ENCODE measurements at regions not wholly inside any gene's neighbourhood (a gene's known extent, or its start where the extent isn't known, plus 50 kb on each side); places are given as distances from the start of the nearest gene placed in this dataset.

DNA sequence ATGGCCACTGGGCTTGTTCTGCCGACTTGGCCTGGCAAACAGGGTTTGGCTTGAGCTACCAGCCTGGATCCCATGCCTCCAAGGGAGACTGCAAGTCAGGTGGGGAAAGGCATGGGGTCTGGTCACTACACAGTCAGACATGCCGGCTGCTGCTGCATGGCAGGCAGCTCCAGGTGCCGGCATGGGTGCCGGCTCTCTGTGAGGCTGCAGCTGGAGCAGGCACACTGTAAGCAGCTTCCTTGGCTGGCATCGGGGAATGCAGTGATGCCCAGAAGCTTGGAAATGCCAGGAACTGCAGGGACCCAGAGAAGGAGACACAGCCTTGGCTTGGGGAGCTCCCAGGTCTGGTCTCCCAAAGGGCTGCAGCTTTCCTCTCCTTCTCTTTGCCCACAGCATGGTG lies 305.5 kb upstream of the NRG3 start:
- TF ChIP-seq, protein P1, sequence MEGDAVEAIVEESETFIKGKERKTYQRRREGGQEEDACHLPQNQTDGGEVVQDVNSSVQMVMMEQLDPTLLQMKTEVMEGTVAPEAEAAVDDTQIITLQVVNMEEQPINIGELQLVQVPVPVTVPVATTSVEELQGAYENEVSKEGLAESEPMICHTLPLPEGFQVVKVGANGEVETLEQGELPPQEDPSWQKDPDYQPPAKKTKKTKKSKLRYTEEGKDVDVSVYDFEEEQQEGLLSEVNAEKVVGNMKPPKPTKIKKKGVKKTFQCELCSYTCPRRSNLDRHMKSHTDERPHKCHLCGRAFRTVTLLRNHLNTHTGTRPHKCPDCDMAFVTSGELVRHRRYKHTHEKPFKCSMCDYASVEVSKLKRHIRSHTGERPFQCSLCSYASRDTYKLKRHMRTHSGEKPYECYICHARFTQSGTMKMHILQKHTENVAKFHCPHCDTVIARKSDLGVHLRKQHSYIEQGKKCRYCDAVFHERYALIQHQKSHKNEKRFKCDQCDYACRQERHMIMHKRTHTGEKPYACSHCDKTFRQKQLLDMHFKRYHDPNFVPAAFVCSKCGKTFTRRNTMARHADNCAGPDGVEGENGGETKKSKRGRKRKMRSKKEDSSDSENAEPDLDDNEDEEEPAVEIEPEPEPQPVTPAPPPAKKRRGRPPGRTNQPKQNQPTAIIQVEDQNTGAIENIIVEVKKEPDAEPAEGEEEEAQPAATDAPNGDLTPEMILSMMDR (IDR thresholded peaks at IDR 0.05), result no peak
- TF ChIP-seq POLR2A (IDR thresholded peaks at IDR 0.05), result no peak
- DNase-seq (ENCODE audit: low spot score in 2 of 2), result peak in 1 of 2 donors; percentile 70
- no peak overlapping the region for H3K4me3 ChIP-seq (ENCODE audit: low read depth, poor library complexity, severe bottlenecking)
- intact Hi-C loops (cut with DNase I; ENCODE audit: low total_unique reads), result no loop called here
- 68 to 84% methylated on average over 5 of the region's 5 CpGs for WGBS, 2 donors

DNA sequence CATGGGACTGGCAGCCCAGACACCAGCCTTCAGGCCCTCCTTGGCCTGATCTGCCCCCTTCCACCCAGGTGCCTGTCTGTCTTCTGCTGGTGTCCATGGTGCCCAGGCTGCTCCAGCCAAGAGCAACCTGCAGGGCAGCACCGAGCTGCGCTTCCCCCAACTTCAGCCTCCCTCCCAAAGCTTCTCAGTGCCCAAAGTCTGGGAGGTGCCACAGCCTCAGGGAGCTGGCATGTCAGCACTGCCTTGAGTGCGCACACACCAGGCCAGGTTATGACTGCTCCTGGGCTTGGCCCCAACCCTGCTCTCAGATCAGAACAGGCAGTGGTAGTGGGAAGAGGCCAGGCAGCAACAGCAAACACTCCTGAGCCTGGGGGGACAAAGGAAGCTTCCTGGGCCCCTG lies 304.6 kb upstream of the NRG3 start:
- no peak for TF ChIP-seq POLR2A (IDR thresholded peaks at IDR 0.05)
- TF ChIP-seq, protein P1 (IDR thresholded peaks at IDR 0.05), result no peak
- intact Hi-C loops (cut with DNase I; ENCODE audit: low total_unique reads), result no loop called here
- DNase-seq (ENCODE audit: low spot score in 2 of 2), result peak in 1 of 2 donors; percentile 69
- 56 to 67% methylated on average over 2 to 3 of the region's 3 CpGs for WGBS, 2 donors
- no peak overlapping the region for H3K4me3 ChIP-seq (ENCODE audit: low read depth, poor library complexity, severe bottlenecking)

DNA sequence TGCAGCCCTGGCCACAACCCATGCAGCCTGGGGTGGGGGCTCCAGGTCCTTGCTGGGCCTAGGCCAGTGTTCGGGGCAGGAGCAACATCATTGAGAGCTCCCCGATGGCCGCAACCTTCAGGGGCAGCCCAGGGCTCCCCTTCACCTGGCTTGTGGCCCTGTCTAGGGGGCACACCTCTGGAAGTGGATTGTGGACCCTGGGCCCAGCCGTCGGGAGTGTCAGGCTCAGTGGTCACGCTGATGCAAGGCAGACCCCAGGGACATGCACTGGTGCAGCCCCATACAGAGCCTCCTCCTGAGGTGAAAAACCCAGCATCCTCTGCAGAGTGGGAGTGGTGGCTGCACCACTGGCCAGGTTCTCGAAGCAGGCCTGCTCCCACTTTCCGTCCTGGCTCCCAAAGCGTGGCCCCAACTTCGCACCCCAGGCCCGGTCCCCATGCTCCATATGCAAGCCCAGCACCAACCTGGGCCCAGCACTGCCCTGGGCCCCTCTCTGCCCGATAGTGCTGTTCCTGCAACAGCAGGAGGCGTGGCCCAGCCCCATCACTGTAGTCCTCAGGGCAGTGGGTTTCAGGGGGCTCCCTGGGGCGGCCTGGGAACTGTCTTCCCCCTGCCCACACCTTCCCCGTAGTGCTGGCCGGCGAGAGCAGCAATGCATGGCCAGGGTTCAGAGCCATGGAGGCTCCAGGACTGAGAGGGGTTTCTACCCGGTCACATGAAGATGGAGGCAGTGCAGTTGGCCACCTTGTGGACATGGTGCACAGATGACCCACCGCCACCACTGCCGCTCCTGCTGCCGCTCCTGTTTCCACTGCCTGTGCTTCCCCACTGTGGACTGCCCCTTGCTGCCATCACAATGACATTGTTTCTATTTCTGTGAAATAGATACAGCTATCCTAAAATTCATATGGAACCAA lies 303.9 kb upstream of the NRG3 start:
- intact Hi-C loops (cut with DNase I; ENCODE audit: low total_unique reads), result no loop called here
- peak in 1 of 2 donors; percentile 75 for DNase-seq (ENCODE audit: low spot score in 2 of 2)
- WGBS, 2 donors, result 89 to 94% methylated on average over 15 to 19 of the region's 21 CpGs

DNA sequence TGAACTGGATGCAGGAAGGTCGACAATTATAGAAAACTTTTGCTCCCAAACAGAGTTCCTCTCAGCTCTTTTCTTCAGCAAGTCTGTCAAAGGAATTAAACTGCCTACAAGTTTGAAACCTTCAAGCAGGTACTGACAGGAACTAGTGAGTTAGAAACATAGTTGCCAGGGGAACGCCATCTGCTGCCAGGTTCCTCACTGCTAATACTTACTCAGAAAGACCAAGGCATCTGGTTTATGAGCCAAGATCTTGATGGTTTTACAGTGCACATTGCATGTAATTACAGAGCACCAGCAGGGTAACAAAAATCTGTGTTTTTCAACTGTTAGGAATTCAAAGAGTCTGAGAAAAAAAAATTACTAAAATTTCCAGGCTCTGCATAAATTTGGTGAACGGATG lies 300.0 kb upstream of the NRG3 start:
- peak in 1 of 2 donors; percentile 62 for DNase-seq (ENCODE audit: low spot score in 2 of 2)
- no peak overlapping the region for H3K4me3 ChIP-seq (ENCODE audit: low read depth, poor library complexity, severe bottlenecking)
- 52 to 54% methylated on average over 3 of the region's 3 CpGs for WGBS, 2 donors
- TF ChIP-seq, protein P1 (IDR thresholded peaks at IDR 0.05), result no peak
- no peak for TF ChIP-seq POLR2A (IDR thresholded peaks at IDR 0.05)
- intact Hi-C loops (cut with DNase I; ENCODE audit: low total_unique reads), result no loop called here

More for the DNA sequence above, 303.9 kb upstream of the NRG3 start:
- no peak overlapping the region for H3K4me3 ChIP-seq (ENCODE audit: low read depth, poor library complexity, severe bottlenecking)
- no peak for TF ChIP-seq POLR2A (IDR thresholded peaks at IDR 0.05)
- TF ChIP-seq, protein P1 (IDR thresholded peaks at IDR 0.05), result no peak

DNA sequence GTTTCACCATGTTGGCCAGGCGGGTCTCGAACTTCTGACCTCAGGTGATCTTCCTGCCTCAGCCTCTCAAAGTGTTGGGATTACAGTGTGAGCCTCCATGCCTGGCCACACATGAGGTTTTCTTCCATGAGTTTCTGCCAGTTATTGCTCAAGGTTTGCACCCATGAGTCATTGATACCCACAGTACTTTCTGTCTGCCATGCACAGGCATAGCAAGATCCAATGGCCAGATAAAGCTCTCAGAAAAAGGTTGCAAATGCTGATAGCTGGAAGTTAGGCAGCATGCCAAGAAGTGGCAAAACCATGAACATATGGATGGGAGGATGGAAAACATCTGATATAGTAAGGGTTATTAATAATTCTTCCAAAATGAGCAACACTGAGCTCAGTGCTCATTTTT lies 298.7 kb upstream of the NRG3 start:
- TF ChIP-seq, protein P1 (IDR thresholded peaks at IDR 0.05), result no peak
- TF ChIP-seq POLR2A (IDR thresholded peaks at IDR 0.05), result no peak
- no peak overlapping the region for H3K4me3 ChIP-seq (ENCODE audit: low read depth, poor library complexity, severe bottlenecking)
- intact Hi-C loops (cut with DNase I; ENCODE audit: low total_unique reads), result no loop called here
- DNase-seq (ENCODE audit: low spot score in 2 of 2), result no peak
- WGBS, 2 donors, result 96 to 100% methylated on average over 2 of the region's 2 CpGs

Measured in lower leg skin (tissue), 4 donors.